ENCODE measurements at regions not wholly inside any gene's neighbourhood (a gene's known extent, or its start where the extent isn't known, plus 50 kb on each side); places are given as distances from the start of the nearest gene placed in this dataset.

- peak; percentile 31 for DNase-seq (ENCODE audit: low read depth)
These were observed 169.8 kb upstream of the RAI14 start for GRCh38 chr5:34486160-34486848.

GRCh38 chr5:34486849-34487158 is 169.3 kb upstream of the RAI14 start:
- DNase-seq (ENCODE audit: low read depth), result no peak

DNA sequence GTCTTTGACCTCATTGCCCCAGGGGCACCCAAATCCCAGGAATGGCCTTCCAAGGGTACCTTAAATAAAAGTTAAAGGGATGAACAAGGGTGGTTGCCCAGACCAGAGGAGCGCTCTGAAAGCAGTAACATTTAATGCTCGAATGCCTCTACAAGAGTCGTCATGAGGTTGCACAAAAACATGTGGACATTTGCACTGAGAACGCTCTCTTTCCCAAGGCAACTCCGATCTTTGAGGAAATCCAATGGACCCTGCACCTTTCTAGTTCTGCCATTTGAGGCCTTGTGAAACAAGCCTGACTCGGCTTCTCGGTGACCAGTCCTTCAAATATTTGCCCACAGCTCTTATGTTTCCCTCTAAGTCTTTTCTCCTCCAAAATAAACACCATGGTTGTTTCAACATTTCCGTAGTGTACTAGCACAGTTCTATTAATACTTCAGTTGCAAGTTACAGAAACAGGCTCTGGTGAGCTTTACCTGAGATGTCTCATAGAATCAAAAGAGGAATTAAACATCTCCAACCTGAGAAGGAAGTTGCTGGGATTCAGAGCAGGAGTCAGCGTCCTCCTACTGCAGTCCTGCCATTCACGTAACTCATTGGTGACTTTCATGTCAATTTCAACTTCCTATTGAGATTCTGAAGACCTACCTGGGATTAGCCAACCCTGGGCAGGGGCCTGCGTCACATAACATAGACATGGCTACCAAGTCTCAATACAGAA is 168.8 kb upstream of the RAI14 start:
- DNase-seq (ENCODE audit: low read depth), result no peak

DNA sequence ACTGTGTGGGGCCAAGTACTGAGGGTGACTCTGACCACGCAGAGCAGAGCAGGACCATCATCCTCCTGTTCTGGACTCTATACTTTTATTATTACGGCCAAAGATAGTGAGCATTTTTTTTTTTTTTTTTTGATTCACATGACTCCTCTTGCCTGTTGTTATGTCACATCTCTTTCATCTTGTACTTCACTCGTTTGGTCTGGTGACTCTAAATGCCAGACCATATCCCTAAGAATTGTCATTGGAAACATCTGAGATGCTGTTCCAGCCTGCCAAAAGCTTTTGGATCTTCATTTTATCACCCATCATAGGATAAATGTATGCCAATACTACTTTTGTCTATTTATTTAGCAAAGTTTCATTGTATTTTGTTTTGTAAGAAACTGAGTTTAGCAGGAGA is 168.2 kb upstream of the RAI14 start:
- DNase-seq (ENCODE audit: low read depth), result no peak

DNA sequence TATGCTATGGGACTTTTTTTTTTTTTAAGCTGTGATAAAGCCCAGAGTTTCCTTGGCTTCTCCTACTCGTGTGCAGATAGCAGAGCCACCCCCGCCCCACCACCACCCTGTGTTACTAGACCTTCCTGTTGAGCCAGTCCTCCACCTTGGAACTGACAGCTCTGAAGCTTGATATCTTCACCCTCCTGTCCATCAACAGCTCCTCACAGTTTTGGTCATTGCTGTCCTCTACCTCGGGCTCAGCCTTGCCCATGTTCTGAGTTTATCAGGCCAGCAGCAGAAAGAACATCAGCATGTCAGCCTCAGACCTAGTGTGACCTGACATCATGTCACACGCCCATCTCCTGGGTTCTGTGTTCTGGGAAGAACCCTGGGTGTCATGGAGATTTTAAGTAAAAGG is 167.1 kb upstream of the RAI14 start:
- no peak for DNase-seq (ENCODE audit: low read depth)

GRCh38 chr5:34490506-34491250 is 165.4 kb upstream of the RAI14 start:
- no peak for DNase-seq (ENCODE audit: low read depth)

GRCh38 chr5:34491251-34491620 is 164.9 kb upstream of the RAI14 start:
- no peak for DNase-seq (ENCODE audit: low read depth)

GRCh38 chr5:34494111-34494755 is 161.9 kb upstream of the RAI14 start:
- no peak for DNase-seq (ENCODE audit: low read depth)

DNA sequence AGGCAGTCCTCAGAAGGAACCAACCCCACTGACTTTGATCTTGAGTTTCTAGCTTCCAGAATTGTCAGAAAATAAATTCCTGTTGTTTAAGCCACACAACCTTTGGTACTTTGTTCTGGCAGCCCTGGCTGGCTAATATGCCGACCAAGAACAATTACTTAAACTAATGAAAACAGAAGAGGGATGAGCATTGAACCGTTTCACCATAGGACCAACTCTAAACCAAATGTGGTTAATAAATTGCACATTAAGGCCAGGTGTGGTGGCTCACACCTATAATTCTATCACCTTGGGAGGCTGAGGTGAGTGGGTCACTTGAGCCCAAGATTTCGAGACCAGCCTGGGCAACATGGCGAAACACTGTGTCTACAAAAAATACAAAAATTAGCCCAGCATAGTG is 160.9 kb upstream of the RAI14 start:
- no peak for DNase-seq (ENCODE audit: low read depth)

DNA sequence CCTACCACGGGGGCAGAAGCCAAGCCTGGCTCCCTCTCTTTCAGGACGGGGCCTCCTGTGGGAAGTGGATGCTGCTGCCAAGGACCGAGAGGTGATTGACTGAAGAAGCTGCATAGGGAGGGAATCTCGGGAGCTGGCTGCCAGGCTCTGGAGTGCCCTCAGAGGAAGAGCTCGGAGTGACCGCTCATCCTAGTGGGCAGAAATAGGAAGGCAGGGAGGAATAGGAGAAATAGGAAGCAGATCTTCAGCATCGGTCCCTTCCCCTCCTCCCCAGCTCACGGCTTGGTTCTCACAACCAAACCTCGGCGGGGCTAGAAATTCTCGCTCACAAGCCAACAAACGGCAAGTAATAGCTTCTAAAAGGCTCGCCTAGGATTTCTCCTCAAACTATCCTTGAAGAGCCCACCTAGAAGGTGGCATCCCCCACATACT is 159.9 kb upstream of the RAI14 start:
- DNase-seq (ENCODE audit: low read depth), result no peak

- DNase-seq (ENCODE audit: low read depth), result no peak
These were observed 159.2 kb upstream of the RAI14 start for GRCh38 chr5:34496701-34497469.

DNA sequence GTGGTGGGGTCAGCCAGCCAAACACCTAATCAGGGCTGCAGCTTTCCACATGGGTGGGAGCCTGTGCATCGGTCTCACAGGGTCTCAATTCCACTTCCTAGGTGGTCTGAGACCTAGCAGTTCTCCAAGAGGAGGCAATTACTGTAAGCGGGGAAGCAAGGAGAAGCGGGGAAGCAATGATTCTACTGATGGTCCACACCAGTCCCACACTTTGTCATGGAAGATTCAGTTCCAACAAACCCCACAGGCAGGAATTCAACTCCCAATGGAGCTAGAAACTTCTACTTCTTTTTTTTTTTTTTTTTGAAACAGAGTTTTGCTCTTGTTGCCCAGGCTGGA is 158.7 kb upstream of the RAI14 start:
- DNase-seq (ENCODE audit: low read depth), result no peak

DNA sequence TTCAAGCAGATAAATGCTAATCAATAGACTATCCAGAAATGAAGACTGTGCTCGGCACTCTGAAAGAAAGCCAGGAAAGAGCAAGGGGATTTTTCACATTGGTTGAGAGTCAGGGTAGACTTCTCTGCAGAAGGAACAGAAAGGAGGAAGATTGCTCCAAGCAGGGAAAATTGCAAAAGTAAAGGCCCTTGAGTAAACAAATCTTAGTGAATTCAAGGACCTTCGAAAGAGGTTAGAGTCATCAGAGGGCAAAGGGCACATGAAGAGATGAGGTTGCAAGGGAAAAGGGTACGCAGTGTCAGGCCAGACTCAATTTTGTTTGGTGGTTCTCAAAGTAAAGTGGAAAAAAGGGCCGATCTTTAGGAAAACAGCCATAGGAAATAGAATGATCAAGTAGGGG is 157.6 kb upstream of the RAI14 start:
- no peak for DNase-seq (ENCODE audit: low read depth)

GRCh38 chr5:34499001-34499734 is 157.0 kb upstream of the RAI14 start:
- DNase-seq (ENCODE audit: low read depth), result no peak

- DNase-seq (ENCODE audit: low read depth), result no peak
These were observed 155.8 kb upstream of the RAI14 start for GRCh38 chr5:34500236-34500847.

- DNase-seq (ENCODE audit: low read depth), result no peak
These were observed 155.1 kb upstream of the RAI14 start for GRCh38 chr5:34501016-34501415.

DNA sequence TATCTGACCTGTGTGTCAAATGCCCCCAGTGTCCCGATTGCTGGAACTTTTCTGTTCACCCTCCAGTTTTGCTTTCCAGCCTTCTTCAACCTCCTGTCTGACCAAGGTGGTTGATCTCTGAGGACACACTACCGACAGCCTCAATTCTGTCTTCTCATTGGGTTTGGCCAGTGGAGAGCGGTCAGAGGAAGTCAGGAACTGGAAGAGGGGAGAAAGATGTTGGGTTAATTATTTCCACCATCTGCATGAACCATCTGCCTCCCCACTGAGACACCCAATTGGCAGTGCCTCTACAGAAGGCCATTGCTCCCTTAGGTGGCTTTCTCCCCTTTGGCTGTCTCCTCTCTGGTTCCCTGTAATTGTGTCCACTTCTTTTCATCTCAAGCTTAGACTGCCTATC is 154.3 kb upstream of the RAI14 start:
- DNase-seq (ENCODE audit: low read depth), result no peak

GRCh38 chr5:34502581-34502980 is 153.5 kb upstream of the RAI14 start:
- no peak for DNase-seq (ENCODE audit: low read depth)

DNA sequence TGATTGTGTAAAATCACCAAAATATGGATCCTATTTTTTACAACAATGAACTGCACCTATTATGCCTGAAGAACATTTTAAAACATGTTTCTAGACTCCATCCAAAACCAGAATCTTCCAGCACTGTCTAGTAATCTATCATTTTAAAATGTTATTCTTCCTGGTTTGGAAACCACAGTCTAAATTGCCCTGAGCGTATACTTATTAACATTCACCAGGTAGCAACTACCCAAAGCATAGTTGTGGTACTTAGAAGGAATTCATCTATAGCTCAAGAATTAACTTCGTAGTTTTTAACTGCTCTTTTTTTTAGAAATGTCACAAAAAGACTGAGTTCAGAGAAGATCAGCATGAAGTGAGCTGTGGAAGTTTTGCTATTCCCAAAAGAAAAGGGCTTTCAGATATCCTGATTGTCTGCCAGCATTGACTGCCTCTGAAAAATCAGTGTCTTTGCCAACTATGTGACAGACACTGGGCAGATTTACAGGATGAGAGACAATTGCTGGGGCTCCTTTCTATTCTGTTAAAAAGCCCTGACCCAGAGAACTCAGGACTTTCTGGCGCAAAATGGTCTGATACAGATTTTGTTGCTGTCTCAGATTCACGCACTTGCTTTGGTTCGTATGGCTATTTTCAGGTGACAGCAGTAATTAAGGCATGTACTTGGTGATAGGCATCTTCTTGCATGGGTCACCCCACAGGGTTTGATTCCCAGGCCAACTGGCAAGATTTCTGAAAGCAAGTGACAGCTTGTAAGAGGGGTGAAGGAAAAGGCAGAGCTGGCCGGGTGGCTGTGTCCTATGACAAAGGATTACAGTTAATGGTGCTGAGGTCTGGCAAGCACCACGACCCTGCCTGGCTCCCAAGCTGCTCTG is 152.5 kb upstream of the RAI14 start:
- DNase-seq (ENCODE audit: low read depth), result no peak

DNA sequence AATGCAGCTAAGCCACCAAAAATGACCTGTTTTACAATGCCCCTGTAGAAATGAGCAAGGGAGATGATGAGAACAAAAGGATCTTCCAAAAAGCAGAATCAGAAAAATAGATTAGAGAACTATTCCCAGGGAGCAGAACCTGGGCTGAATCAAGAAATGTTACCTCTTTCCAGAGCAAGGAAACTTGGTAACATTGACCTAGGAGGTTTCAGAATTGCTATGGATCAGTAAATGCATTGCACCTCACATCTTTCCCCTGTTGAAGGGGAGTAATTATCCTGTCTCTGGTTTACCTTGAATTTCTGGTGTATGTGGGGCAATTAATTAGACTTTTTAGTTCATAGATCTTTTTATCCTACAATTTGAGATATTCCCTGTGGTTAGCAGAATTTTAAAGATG is 151.2 kb upstream of the RAI14 start:
- DNase-seq (ENCODE audit: low read depth), result no peak

All from T follicular helper cell (primary cell).